PC-3 (cell line): ENCODE measurements at regions not wholly inside any gene's neighbourhood (a gene's known extent, or its start where the extent isn't known, plus 50 kb on each side); places are given as distances from the start of the nearest gene placed in this dataset.

Experiments
- ATAC-seq: fragments of 200-7000 bp; cut with Tn5 transposase; 2 replicates; pipeline ENCODE4 v1.9.1; 2020; ENCODE audit warnings: mild to moderate bottlenecking, moderate library complexity
- BruUV-seq: library from RNA; stranded (reverse); fragments of 400-500 nt; replicated peaks from 2 replicates; lab custom pipeline; 2021; lab: Mats Ljungman, UMichigan
- CTCF ChIA-PET: fragments of 300-600 bp; sonication (Branson Sonifier 250); formaldehyde crosslinking; loops from one replicate; lab custom pipeline; 2022; ENCODE audit warnings: antibody characterized with exemption; lab: Charles Lee
- POLR2A ChIA-PET: fragments of 300-600 bp; sonication (Branson Sonifier 250); formaldehyde crosslinking; loops from one replicate; lab custom pipeline; 2022; ENCODE audit warnings: antibody characterized with exemption; ENCODE audit not compliant: unreplicated experiment; lab: Charles Lee
- DNase-seq: peaks from one replicate; pipeline ENCODE4 v3.0.0-alpha.2; 2015
- H2AFZ ChIP-seq: fragments of 300-600 bp; sonication (generic); 2 replicates; pipeline ENCODE4 v1.6.0; 2016; ENCODE audit warnings: antibody characterized with exemption, low read length
- H3F3A ChIP-seq: fragments of 300-600 bp; sonication (generic); one replicate; pipeline ENCODE4 v1.6.0; 2017; ENCODE audit warnings: antibody characterized with exemption, low read length, control low read depth, mild to moderate bottlenecking; ENCODE audit not compliant: unreplicated experiment
- H3K27ac ChIP-seq: fragments of 300-600 bp; sonication (generic); 2 replicates; pipeline ENCODE4 v1.5.1; 2016; ENCODE audit warnings: mild to moderate bottlenecking, low read length
- H3K27me3 ChIP-seq: fragments of 300-600 bp; sonication (generic); 2 replicates; pipeline ENCODE4 v1.6.1; 2016; ENCODE audit warnings: low read length, mixed read lengths
- H3K36me3 ChIP-seq: fragments of 300-600 bp; sonication (generic); 2 replicates; pipeline ENCODE4 v1.6.1; 2016; ENCODE audit warnings: low read depth, mixed run types, low read length, mixed read lengths
- H3K4me1 ChIP-seq: fragments of 300-600 bp; sonication (generic); 2 replicates; pipeline ENCODE4 v1.5.1; 2016; ENCODE audit warnings: low read length; ENCODE audit not compliant: insufficient read depth
- H3K4me2 ChIP-seq: fragments of 300-600 bp; sonication (generic); 2 replicates; pipeline ENCODE4 v1.6.0; 2016; ENCODE audit warnings: low read length
- H3K4me3 ChIP-seq: fragments of 300-600 bp; sonication (generic); 2 replicates; pipeline ENCODE4 v1.5.1; 2016; ENCODE audit warnings: mild to moderate bottlenecking, low read length, mixed read lengths
- H3K79me2 ChIP-seq: fragments of 300-600 bp; sonication (generic); 2 replicates; pipeline ENCODE4 v1.6.1; 2017; ENCODE audit warnings: low read length, mixed read lengths
- H3K9ac ChIP-seq: fragments of 300-600 bp; sonication (generic); 2 replicates; pipeline ENCODE4 v1.6.0; 2016; ENCODE audit warnings: mild to moderate bottlenecking, low read length
- H3K9me2 ChIP-seq: fragments of 300-600 bp; sonication (generic); replicated peaks from 2 replicates; pipeline ENCODE4 v1.6.1; 2016; ENCODE audit warnings: mixed run types, low read length, mixed read lengths
- H3K9me3 ChIP-seq: fragments of 300-600 bp; sonication (generic); 2 replicates; pipeline ENCODE4 v1.6.1; 2016; ENCODE audit warnings: low read length, mixed read lengths
- H4K20me1 ChIP-seq: fragments of 300-600 bp; sonication (generic); 2 replicates; pipeline ENCODE4 v1.6.1; 2016; ENCODE audit warnings: low read length, mixed read lengths
- EZH2 ChIP-seq: fragments of 300-600 bp; sonication (generic); IDR thresholded peaks from one replicate; pipeline ENCODE4 v1.6.1; 2017; ENCODE audit warnings: antibody characterized with exemption, mild to moderate bottlenecking, low read length; ENCODE audit not compliant: unreplicated experiment
- EZH2phosphoT487 ChIP-seq: fragments of 300-600 bp; sonication (generic); IDR thresholded peaks from 2 replicates; pipeline ENCODE4 v1.6.1; 2018; ENCODE audit warnings: mild to moderate bottlenecking, antibody characterized with exemption, low read length, borderline replicate concordance
- intact Hi-C: fragments of 100-400 bp; cut with micrococcal nuclease; formaldehyde crosslinking; loops from 2 replicates; pipeline ENCODE4 v1.9.0; 2023
- TF ChIP-seq, protein P1 (sequence below): fragments of 300-600 bp; sonication (generic); conservative IDR thresholded peaks from 2 replicates; pipeline ENCODE4 v1.5.1; 2017; ENCODE audit warnings: antibody characterized with exemption, low read depth, mild to moderate bottlenecking, low read length

DNA sequence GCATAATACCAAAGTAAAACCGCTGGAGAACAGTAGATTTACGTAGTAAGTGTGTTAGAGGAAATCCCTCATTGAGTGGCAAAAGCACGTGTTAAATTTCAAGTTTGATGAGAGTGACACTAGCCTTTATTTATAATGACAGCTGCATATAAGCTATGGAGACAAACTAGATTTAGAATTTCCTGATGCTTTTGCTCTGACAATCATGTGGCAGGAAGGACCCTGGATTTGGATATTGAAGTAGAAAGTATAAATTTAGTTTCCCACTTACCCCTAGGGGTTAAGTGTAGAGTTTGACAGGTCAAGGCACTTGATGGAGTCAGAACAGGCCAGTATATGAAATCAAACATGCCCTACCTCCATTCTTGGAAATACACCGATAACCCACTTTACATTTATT lies 983.1 kb downstream of the FLRT2 start:
- Histone ChIP-seq H3F3A (no peaks in the 10 kb centered on the region), H2AFZ (no peak overlapping the region), H3K9me2 (no peaks in the 10 kb centered on the region), H3K79me2 (no peaks in the 10 kb centered on the region), H3K9me3 (peaks cover 8% of the 10 kb centered on the region; the same call in 1 of the 2 replicates), H3K4me1 (no peaks in the 10 kb centered on the region), H3K9ac (no peak overlapping the region), H3K4me2 (no peak overlapping the region), H3K36me3 (no peaks in the 10 kb centered on the region), H4K20me1 (no peaks in the 10 kb centered on the region), H3K27ac (no peak overlapping the region), H3K4me3 (no peak overlapping the region), H3K27me3 (no peaks in the 10 kb centered on the region)
- no peak for TF ChIP-seq EZH2
- no peak for TF ChIP-seq EZH2phosphoT487
- TF ChIP-seq, protein P1, sequence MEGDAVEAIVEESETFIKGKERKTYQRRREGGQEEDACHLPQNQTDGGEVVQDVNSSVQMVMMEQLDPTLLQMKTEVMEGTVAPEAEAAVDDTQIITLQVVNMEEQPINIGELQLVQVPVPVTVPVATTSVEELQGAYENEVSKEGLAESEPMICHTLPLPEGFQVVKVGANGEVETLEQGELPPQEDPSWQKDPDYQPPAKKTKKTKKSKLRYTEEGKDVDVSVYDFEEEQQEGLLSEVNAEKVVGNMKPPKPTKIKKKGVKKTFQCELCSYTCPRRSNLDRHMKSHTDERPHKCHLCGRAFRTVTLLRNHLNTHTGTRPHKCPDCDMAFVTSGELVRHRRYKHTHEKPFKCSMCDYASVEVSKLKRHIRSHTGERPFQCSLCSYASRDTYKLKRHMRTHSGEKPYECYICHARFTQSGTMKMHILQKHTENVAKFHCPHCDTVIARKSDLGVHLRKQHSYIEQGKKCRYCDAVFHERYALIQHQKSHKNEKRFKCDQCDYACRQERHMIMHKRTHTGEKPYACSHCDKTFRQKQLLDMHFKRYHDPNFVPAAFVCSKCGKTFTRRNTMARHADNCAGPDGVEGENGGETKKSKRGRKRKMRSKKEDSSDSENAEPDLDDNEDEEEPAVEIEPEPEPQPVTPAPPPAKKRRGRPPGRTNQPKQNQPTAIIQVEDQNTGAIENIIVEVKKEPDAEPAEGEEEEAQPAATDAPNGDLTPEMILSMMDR: no peak
- ChIA-PET POLR2A (no interaction called here), CTCF (no interaction called here)
- intact Hi-C loops: no loop called here
- BruUV-seq: no TSS peak
- ATAC-seq (no peak), DNase-seq (no peak)

DNA sequence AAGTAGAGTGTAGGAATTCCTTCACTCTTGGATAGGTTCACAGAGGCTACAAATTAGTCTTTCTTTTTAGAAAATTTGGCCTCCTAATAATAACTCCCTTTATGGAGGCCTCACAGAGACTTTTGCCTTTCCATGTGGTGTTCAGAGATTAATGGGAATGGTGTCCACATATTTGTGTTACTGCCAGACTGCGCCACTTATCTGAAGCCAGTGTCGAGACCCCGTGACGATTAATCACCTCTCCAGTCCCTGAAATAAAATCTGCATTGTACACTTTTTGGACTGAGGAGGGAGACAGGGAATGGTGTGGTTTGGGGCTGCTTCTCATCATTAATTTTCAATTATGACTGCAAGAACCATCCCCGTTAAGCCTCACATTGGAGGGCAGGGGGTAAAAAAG lies 980.5 kb downstream of the FLRT2 start:
- intact Hi-C loops: no loop called here
- CTCF ChIA-PET: no interaction called here
- peak overlapping the region; percentile 34; the same call in 1 of the 2 replicates for H2AFZ ChIP-seq

DNA sequence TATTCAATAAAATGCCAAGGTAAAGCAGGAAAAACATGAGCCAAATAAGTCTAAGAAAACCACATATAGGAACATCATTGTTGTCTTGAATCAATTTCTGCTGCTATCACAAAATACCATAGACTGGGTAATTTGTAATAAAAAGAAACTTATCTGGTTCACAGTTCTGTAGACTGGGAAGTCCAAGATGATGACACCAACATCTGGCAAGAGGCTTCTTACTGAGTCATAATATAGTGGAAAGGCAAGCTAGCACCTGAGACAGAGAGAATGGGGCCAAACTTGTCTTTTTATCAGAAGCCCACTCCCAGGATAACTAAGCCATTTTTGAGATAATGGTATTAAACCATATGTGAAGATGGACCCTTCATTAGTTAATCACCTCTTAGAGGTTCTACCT lies 975.9 kb downstream of the FLRT2 start:
- CTCF ChIA-PET: no interaction called here
- POLR2A ChIA-PET: no interaction called here
- TF ChIP-seq, protein P1: no peak
- TF ChIP-seq EZH2: no peak
- no TSS peak for BruUV-seq
- H3K9ac ChIP-seq: no peak overlapping the region
- no peaks in the 10 kb centered on the region for H3F3A ChIP-seq
- ATAC-seq (no peak), DNase-seq (no peak)
- H3K9me2 ChIP-seq: no peaks in the 10 kb centered on the region
- no peak overlapping the region for H3K27ac ChIP-seq
- intact Hi-C loops: no loop called here
- no peaks in the 10 kb centered on the region for H3K36me3 ChIP-seq
- H3K9me3 ChIP-seq: peaks cover 3% of the 10 kb centered on the region; the same call in 1 of the 2 replicates
- H3K27me3 ChIP-seq: no peaks in the 10 kb centered on the region
- no peak overlapping the region for H3K4me3 ChIP-seq
- no peaks in the 10 kb centered on the region for H3K4me1 ChIP-seq
- H3K4me2 ChIP-seq: no peak overlapping the region
- H2AFZ ChIP-seq: no peak overlapping the region
- no peaks in the 10 kb centered on the region for H4K20me1 ChIP-seq
- H3K79me2 ChIP-seq: no peaks in the 10 kb centered on the region

More for the DNA sequence above, 980.5 kb downstream of the FLRT2 start:
- Histone ChIP-seq H3K27me3 (no peaks in the 10 kb centered on the region), H3F3A (no peaks in the 10 kb centered on the region), H3K9me3 (peaks cover 3% of the 10 kb centered on the region; the same call in 1 of the 2 replicates), H3K79me2 (no peaks in the 10 kb centered on the region), H3K27ac (no peak overlapping the region), H4K20me1 (no peaks in the 10 kb centered on the region), H3K4me1 (no peaks in the 10 kb centered on the region), H3K9me2 (no peaks in the 10 kb centered on the region), H3K36me3 (no peaks in the 10 kb centered on the region), H3K4me3 (no peak overlapping the region), H3K4me2 (no peak overlapping the region), H3K9ac (no peak overlapping the region)
- no TSS peak for BruUV-seq
- ATAC-seq (no peak), DNase-seq (no peak)
- POLR2A ChIA-PET: no interaction called here
- TF ChIP-seq, protein P1: no peak
- TF ChIP-seq EZH2 (no peak), EZH2phosphoT487 (no peak)
